GM19025 (cell line): ENCODE measurements at regions not wholly inside any gene's neighbourhood (a gene's known extent, or its start where the extent isn't known, plus 50 kb on each side); places are given as distances from the start of the nearest gene placed in this dataset.
"Not testable (repeated sequence)": the region's sequence is repeated elsewhere in the genome, so short reads cannot be mapped to it uniquely, and the experiment has no call there.

ENCODE experiments used
- ATAC-seq: cut with Tn5 transposase; IDR thresholded peaks from one replicate; pipeline ENCODE4 v1.9.1; 2021; ENCODE audit warnings: mild to moderate bottlenecking, low read depth, moderate library complexity; ENCODE audit not compliant: unreplicated experiment

DNA sequence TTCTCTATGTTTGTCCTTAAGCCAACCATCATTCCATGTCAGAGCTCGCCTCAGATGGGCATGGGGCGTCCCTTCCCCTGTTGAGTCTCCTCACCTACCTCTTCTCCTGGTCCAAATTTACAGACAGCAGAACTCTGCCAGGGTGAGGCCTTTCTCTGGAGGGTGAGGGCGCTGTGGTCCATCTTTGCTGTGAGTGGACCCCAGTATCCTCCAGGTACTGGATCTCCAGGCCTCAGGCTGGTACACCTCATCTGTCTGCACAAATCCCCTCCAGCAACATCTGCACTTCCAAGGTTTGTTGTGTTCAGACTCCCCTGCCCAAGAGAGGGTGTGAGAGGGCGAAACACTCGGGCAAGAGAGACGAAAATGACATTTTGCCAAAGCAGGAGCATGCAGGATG is 63.9 kb upstream of the EDAR start:
- no peak for ATAC-seq

DNA sequence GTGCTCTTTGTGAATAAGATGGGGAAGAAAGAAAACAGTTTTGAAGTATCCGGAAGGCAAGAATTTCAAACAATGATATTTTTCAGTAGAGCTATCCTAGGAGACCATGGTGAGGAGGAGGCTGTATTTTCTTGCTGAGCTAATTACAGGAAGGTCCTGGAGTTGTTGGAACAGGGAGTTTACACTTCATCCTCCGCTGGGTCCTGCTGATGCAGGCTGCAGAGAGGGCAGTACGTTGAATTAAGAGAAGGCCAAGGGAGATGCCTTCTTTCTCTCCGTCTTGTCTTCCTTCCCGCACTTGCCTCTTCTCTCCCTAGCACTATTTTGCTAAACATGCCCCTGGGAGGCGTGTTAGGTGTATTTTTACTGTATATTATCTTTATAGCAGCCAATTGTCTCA is 60.0 kb upstream of the EDAR start:
- no peak for ATAC-seq

DNA sequence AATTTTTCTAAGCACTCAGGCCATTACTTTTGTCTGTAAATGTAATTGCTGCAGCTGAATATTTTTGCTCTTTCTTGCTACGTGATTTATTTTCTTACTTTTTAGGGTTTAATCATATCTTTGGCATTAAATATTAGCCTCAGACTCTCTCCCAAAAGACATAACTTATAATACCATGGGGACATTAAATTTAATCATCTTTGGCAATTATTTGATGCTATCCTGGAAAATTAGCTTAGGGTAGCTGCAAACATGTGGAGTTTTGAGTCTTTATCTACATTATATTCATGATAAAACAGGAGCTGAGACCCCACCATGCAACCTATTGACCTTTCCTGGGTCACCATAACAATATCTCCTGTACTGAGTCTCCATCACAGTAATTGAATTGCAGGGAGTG is 59.1 kb upstream of the EDAR start:
- no peak for ATAC-seq

DNA sequence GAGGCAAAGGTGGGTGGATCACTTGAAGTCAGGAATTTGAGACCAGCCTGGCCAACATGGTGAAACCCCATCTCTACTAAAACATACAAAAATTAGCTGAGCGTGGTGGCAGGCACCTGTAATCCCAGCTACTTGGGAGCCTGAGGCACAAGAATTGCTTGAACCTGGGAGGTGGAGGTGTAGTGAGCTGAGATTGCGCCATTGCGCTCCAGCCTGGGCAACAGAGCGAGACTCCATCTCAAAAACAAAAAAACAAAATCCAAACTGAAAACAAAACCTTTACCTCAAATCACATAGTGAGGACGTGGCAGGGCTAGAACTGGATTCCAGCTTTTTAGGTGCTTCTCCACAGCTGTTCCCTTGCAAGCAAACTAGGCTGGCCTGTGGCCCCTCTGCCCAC is 58.5 kb upstream of the EDAR start:
- ATAC-seq, result not testable (repeated sequence)

DNA sequence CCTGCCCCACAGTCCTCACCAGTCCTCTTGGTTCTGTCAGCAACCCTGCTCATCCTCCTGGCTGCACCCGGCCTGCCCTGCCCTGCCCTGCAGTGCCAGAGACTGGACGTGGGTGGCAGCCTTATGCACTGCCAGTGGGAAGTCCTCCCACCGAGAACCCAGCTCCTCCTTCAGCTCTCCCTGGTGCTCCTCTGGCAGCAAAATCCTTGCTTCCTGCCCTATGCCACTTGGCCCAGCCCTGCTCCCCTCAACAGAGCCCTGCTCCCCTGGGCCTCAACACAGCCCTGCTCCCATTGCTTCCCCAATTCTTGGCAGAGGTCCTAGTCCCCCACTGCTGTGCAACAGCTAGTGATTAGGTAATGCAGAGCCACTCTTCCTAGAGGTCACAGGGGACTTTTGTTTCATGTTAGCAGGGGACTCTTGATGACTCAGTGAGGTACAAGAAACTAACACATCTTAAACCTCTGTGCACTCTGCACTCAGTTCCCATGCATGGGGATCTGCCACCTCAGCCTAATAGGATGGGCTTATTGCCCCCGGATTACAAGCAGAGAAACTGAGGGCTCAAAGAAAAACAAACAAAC is 58.0 kb upstream of the EDAR start:
- ATAC-seq, result peak; percentile 94

DNA sequence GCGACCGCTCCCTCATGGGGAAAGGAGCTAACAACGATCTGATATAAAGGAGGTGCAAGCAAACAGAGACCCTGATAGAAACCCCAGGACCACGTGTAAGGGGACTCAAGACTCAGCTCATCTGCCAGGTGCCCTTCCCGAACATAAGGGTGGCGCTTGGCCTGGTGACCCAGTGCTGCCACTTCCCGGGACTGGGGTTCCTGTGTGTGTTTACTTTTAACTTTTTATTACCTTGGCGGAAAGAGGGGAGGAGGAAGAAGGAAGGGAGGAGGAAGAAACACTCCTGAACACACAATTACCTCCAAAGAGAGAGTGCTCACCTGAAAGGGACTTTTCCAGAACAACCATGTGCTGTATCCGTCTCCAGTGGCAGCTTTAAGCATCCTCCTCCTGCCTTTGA is 56.5 kb upstream of the EDAR start:
- no peak for ATAC-seq

DNA sequence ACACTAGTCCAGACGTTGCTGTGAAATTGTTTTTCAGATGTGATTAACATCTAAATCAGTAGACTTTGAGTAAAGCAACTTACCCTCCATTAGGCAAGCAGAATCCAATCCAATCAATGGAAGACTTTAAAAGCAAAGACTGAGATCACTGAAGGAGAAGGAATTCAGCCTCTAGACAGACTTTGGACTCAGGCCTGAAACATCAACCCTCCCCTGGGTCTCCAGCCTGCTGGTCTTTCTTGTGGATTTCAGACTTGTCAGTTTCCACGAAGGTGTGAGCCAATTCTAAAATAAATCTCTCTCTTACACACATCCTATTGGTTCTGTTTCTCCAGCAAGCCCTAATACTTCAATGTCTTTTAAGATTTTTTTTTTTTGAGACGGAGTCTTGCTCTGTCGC is 50.0 kb upstream of the EDAR start:
- ATAC-seq, result no peak
